COR-L47 (cell line): ENCODE measurements at regions not wholly inside any gene's neighbourhood (a gene's known extent, or its start where the extent isn't known, plus 50 kb on each side); places are given as distances from the start of the nearest gene placed in this dataset.
"Not testable (repeated sequence)": the region's sequence is repeated elsewhere in the genome, so short reads cannot be mapped to it uniquely, and the experiment has no call there.

Experiments used
- DNase-seq: peaks from one replicate; lab custom pipeline; 2025; lab: John Stamatoyannopoulos, UW

GRCh38 chr6:101013612-101014195 is 132.6 kb upstream of the ASCC3 start:
- no peak for DNase-seq

GRCh38 chr6:101015541-101015940 is 134.4 kb upstream of the ASCC3 start:
- no peak for DNase-seq

DNA sequence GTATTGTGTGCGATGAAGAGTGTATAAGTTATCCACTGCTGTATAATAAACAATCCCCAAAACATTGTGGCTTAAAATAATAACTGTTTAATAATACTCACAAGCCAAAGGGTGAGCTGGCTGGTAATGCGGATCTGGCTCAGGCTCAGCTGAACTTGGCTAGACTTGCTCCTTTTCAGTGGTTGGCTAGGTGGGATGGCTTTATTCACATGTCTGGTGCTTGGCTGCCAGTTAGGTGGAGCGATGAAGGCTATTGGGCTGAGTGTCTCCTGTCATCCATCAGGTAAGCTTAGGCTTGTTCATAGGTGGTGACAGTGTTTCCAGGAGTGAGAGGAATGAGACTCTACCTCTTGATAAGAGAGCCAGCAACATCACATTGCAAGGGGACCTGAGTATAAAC is 135.0 kb upstream of the ASCC3 start:
- no peak for DNase-seq

GRCh38 chr6:101018157-101018556 is 137.0 kb upstream of the ASCC3 start:
- no peak for DNase-seq

DNA sequence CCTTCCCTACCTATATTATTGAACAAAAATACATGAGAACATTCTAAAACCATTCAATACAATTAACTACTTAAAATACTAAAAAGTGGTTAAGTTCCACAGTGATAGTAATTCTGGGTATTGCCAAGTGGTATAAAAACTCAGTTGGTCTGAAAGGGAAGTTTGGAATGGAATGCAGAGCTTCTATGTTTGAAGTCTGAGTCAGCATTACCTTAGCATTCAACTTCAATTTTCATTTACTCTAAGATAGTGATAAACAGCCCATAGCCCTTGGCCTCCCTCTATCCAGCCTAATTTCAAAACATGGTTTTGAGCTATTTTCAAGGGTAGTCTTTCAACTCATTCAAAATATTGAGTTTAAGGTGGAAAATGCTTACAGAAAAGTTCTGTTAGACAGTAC is 140.4 kb upstream of the ASCC3 start:
- DNase-seq: no peak

DNA sequence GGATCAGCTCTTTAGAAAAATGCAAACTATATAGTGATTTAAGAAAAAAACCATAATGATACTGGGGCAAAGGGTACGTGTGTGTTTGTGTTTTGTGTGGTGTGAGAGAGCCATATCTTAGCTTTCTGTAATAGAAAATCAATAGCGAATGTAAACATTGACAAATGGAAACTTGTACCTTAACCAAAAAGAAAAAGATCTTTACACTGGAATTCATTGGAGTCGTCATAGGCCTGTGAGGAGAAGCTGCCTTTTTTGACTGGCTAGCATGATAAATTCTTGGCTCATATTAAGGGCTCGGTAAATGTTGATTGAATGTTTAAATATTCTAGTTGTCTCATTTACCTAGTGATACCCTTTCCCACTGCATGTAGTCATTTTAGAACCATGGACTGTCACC is 161.8 kb upstream of the ASCC3 start:
- no peak for DNase-seq

DNA sequence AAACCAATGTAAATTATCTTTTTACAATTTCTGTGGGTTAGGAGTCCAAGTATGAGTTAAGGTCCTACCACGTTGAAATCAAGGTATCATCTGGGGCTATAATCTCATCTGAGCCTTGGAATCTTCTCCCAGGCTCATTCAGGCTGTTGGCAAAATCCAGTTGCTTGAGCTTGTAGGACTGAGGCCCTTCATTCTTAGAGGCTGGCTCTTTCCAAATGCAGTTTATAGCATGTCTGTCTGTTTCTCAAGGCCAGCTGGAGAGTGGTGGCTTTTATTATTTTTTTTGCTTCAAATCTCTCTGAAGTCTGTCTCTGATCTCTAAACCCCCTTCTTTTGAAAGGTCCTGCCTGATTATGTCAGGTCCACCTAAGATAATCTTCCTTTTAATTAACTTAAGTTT is 177.2 kb upstream of the ASCC3 start:
- no peak for DNase-seq

DNA sequence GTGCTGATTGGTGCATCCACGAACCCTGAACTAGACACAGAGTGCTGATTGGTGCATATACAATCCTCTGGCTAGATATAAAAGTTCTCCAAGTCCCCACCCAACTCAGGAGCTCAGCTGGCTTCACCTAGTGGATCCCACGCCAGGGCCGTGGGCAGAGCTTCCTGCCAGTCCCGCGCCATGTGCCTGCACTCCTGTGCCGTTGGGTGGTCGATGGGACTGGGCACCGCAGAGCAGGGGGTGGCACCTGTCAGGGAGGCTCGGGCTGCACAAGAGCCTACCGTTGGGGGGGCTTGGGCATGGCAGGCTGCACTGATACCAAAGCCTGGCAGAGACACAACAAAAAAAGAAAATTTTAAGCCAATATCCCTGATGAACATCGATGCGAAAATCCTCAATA is 185.4 kb upstream of the ASCC3 start:
- no peak for DNase-seq

DNA sequence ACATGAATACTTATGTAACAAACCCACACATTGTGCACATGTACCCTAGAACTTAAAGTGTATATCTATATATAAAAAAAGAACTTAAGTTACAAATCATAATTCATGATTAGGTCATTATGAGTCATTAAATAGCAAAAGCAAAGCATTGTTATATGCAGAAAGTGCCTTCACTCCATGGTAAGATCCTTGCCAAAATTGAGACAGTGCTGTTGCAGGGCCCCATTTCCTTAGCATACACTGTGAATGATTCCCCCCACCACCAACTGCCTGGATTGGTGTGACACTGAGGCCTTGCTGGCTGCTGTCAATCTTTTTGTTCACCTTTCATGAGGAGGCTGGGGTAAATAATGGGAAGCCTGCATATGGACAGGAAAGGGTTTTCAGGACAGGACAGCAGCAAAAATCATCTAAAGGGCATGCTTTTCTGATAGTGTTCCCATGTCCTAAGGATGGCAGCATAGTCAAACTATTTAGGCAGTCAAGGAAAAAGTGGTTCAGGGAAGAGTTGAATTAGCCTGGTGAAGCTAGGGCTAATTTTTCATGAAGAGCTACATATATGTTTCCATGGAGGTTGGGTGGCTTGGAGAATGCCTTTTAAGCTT is 188.2 kb upstream of the ASCC3 start:
- DNase-seq: no peak

GRCh38 chr6:101070044-101070608 is 189.0 kb upstream of the ASCC3 start:
- no peak for DNase-seq

DNA sequence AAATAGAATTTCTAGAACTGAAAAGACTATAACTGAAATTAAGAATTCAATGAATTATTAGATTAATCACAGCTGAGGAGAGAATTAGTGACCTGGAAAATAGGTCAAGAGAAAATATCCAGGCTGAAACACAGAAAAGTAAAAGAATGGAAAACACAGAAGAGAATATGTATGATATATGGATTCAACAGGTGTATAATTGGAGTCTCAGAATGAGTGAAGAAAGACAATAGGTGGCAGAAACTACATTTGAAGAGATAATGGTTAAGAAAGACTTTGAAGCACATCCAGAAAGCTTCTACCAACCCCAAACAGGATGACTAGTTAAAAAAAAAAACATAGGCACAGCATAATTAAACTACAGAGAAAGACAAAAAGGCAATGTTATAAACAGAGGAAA is 196.2 kb upstream of the ASCC3 start:
- no peak for DNase-seq

DNA sequence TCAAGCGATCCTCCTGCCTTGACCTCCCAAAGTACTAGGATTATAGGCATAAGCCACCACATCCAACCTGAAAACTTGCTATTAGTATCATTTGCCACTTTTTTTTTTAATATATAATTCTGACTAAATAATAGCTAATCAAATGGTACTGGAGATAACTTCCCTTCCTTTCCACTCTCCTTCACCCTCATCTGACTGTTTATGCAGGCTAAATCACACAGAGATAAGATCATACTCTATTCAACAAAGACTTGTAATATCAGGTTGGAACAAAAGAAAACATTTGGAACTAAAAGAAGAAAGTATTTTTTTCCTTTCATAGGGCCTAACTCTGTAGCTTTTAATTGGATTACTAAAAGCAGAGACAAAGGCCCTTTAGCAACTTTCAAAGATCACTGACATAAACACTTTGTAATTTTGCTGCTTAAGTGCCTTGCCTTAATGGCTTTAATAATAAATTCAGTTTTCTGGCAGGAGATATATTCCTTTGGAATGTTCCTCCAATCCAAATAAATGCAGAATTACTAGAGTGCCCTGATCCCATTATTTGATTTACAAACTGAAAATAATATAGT is 198.7 kb upstream of the ASCC3 start:
- DNase-seq: no peak

DNA sequence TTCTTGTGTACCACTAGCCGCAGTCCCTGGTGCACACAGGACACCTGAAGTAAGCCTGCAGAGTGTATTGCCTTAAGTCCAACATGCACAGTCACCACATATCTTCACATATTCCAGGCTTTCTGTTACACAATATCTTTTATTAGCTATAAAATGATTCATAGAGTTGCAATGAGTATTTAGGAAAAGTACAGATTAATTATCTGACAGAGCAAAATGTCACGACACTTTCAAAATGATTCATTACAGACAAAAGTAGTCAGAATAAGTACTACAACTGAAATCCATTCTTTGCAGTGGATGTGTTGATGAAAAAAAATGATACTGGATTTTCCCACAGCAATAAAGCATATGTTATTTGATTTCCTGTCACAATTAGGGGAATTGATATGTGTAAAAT is 199.5 kb upstream of the ASCC3 start:
- DNase-seq: no peak

DNA sequence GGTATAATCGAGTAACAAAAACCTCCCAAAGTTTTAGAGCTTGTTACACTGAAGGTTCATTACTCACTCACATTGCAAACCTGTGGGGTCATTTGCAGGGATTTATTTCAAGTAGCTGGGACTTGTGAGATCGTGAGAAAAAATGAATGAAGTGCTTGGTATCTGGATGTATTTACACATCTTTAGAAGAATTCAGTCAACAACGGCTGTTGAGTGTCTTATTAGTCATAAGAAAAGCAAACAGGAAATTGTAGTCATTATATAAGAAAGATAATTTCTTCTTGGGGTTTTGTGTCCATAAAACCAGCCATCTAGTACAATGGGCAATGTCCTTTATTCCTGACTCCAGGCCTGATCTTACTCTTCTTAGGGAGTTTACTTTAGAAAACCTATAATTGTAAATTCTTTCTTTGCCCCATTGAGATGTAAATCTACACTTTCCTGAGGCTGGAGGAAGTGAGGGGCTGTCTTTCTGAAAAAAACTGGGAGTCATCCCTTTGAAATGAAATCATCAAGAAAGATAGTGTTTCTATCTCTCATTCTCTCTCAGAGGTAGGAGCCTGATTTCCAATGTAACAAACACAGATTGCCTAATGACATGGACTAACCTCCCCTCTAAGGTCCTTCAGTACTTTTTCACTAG is 202.5 kb upstream of the ASCC3 start:
- no peak for DNase-seq

DNA sequence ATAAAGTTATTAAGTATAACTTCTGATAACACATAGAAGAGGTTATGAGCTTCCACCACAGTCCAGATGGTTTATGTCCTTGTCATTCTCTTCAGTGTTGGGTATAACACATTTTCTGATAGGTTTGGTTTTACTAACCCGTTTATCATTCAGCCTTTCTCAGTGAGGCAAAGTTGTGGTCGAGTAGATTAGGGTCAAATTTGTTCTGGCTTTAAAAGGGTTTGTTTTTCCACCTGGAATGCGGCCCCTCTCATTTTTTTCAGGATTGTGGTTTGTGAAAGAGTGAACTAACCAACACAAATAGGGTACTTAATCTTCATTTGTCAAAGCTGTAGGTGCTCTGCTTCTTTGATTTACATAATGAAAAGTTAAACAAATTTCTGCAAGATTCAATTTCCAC is 204.2 kb upstream of the ASCC3 start:
- DNase-seq: no peak

DNA sequence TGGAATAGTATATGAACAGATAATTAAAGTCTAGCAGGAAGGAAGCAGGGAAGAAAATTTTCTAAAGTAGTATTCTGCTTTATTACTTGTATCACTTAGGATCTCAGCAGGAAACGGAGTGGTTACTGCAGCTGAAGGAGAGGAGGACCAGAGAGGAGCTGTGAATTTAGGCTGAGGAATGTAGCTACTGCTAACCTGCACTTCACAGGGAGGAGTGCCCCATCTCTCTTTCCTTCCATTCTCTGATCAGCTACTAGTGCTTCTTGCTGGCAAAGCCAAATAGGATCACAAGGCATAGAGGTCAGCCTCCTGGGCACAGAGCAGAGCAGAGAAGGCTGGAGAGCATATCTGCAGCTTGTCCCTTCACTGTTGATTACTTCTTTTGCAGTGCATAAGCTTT is 205.3 kb upstream of the ASCC3 start:
- DNase-seq: no peak

DNA sequence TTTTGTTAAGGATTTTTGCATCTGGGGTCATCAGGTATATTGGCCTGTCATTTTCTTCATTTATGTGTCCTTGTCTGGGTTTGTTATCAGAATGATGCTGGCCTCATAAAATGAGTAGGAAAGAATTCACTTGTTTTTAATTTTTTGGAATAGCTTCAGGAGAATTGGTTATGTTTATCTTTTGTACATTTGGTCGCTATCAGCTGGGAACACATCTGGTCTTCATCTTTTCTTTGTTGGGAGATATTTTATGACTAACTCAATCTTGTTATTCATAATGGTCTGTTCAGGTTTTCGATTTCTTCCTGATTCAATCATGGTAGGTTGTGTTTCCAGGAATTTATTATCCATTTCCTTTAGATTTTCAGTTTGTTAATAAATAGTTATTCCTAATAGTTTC is 207.5 kb upstream of the ASCC3 start:
- no peak for DNase-seq

DNA sequence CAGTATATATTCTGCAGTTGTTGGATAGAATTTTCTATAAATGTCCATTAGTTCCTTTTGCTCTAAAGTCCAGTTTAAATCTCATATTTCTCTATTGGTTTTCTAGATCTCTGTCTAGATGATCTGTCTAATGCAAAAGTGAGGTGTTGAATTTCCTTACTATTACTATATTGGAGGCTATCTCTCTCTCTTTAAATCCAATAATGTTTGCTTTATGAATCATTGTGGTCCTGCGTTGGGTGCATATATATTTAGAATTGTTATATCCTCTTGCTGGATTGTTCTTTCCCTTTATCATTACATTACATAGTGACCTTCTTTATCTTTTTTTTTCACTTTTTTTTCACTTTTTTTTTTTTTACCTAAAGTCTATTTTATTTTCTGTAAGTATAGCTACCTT is 208.5 kb upstream of the ASCC3 start:
- no peak for DNase-seq

GRCh38 chr6:101090281-101090680 is 209.2 kb upstream of the ASCC3 start:
- no peak for DNase-seq

DNA sequence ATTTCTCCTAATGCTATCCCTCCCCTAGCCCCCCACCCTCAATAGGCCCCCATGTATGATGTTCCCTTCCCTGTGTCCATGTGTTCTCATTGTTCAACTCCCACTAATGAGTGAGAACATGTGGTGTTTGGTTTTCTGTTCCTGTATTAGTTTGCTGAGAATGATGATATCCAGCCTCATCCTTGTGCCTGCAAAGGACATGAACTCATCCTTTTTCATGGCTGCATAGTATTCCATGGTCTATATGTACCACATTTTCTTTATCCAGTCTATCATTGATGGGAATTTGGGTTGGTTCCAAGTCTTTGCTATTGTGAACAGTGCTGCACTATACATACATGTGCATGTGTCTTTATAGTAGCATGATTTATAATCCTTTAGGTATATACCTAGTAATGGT is 217.5 kb upstream of the ASCC3 start:
- not testable (repeated sequence) for DNase-seq

DNA sequence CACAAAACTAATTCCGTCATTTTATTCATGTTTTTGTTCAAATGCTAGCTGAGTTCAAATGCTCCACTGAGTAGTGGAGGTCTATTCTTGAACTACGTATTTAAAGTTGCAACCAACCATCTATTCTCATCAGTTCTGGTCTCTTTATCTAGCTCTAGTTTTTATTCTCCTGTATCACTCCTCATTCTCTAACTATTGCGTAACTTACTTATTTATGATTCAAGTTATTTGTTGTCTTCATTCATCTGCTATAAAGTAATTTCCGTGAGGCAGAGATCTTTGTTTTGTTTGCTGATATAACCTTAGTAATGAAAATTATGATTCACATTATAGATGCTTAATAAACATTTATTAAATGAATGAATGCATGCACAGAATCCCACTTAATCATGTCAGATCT is 221.6 kb upstream of the ASCC3 start:
- no peak for DNase-seq

GRCh38 chr6:101108286-101108685 is 227.2 kb upstream of the ASCC3 start:
- no peak for DNase-seq

- DNase-seq: no peak
Measured at GRCh38 chr6:101110814-101111213, 229.7 kb upstream of the ASCC3 start.
